Thyroid gland (tissue), 4 donors: ENCODE measurements at regions not wholly inside any gene's neighbourhood (a gene's known extent, or its start where the extent isn't known, plus 50 kb on each side); places are given as distances from the start of the nearest gene placed in this dataset.

ENCODE experiments used
- DNase-seq, 2 donors: peaks; one replicate each; pipeline ENCODE4 v3.0.0-alpha.2; 2019
- H3K27ac ChIP-seq, 3 donors: fragments of 200-600 bp; sonication (generic); 1 replicate in 2 of 3; 2 replicates in 1 of 3; pipeline ENCODE4 v1.5.1; 2016 to 2019; ENCODE audit warnings: mild to moderate bottlenecking in 1 of 3, moderate library complexity in 1 of 3
- H3K27me3 ChIP-seq: fragments of 200-600 bp; sonication (generic); one replicate; pipeline ENCODE4 v1.5.1; 2019
- H3K36me3 ChIP-seq, 2 donors: fragments of 200-600 bp; sonication (generic); one replicate each; pipeline ENCODE4 v1.5.1; 2016 to 2019
- H3K4me1 ChIP-seq, 2 donors: fragments of 200-600 bp; sonication (generic); one replicate each; pipeline ENCODE4 v1.5.1; 2017 to 2019
- H3K4me3 ChIP-seq, 3 donors: fragments of 200-600 bp; sonication (generic); replicated peaks in 1 of 3; 1 replicate in 2 of 3; 2 replicates in 1 of 3; pipeline ENCODE4 v1.5.1; 2016; ENCODE audit warnings: mild to moderate bottlenecking in 1 of 3
- H3K9me3 ChIP-seq: fragments of 200-600 bp; sonication (generic); one replicate; pipeline ENCODE4 v1.5.1; 2017
- POLR2A ChIP-seq, 2 donors: fragments of 450-650 bp; IDR thresholded peaks; one replicate each; pipeline ENCODE4 v1.6.1; 2017; ENCODE audit warnings: antibody characterized with exemption in 2 of 2, mild to moderate bottlenecking in 2 of 2, moderate library complexity in 1 of 2
- WGBS, 2 donors: methylation state at CpG; one replicate each; pipeline ENCODE4 v1.1.5; 2017; 5-methylcytosine and 5-hydroxymethylcytosine counted together
- intact Hi-C: fragments of 100-400 bp; cut with DNase I; formaldehyde crosslinking; loops from one replicate; pipeline ENCODE4 v1.15.1; 2023
- TF ChIP-seq, protein P1 (sequence below), 6 experiments: fragments of 200-600 bp in 3 of 6; fragments of 450-650 bp in 3 of 6; sonication (generic) in 3 of 6; IDR thresholded peaks; one replicate each; pipeline ENCODE4 v1.5.1; 2016 to 2019; ENCODE audit warnings: antibody characterized with exemption in 6 of 6, mild to moderate bottlenecking in 2 of 6, inconsistent platforms in 1 of 6, moderate library complexity in 1 of 6

DNA sequence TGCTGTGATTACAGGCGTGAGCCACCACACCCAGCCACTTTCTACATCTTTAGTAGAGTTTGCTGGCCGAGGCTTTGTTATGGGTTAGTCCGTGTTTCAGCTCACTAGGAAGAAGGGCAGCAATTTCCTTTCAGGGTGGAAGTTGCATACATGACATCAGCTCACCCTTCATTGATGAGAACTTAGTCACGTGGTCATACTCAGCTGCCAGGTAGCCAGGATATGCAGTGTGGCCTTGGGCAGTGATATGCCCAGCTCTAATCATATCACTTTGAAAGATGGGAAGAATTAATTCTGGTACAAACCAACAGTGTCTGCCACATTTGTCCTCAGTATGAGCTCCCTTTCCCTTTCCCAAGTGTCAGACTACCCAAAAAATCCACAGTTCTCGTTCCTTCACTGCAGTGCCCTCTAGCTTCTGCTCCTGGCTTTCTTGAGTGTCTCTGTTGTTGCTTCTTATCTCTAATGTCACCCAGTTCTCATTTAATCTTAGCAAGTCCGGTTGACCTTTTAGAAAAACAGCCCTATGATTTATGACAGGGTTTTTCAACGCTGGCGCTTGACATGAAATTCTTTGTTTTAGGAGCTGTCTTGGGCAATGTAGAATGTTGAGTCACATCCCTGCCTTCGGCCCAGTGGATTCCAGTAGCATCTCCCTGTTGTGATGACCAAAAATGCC lies 108.7 kb upstream of the ITGB1 start:
- no peak for DNase-seq
- H3K27me3 ChIP-seq, result no peaks in the 10 kb centered on the region
- H3K9me3 ChIP-seq, result no peaks in the 10 kb centered on the region
- H3K4me1 ChIP-seq, result no peaks in the 10 kb centered on the region
- no peaks in the 10 kb centered on the region for H3K36me3 ChIP-seq
- intact Hi-C loops, result no loop called here
- WGBS, 2 donors, result 82 to 95% methylated on average over 9 of the region's 9 CpGs
- TF ChIP-seq, protein P1, sequence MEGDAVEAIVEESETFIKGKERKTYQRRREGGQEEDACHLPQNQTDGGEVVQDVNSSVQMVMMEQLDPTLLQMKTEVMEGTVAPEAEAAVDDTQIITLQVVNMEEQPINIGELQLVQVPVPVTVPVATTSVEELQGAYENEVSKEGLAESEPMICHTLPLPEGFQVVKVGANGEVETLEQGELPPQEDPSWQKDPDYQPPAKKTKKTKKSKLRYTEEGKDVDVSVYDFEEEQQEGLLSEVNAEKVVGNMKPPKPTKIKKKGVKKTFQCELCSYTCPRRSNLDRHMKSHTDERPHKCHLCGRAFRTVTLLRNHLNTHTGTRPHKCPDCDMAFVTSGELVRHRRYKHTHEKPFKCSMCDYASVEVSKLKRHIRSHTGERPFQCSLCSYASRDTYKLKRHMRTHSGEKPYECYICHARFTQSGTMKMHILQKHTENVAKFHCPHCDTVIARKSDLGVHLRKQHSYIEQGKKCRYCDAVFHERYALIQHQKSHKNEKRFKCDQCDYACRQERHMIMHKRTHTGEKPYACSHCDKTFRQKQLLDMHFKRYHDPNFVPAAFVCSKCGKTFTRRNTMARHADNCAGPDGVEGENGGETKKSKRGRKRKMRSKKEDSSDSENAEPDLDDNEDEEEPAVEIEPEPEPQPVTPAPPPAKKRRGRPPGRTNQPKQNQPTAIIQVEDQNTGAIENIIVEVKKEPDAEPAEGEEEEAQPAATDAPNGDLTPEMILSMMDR (IDR thresholded peaks at IDR 0.05), result no peak
- no peak for TF ChIP-seq POLR2A (IDR thresholded peaks at IDR 0.05)
- H3K27ac ChIP-seq, result no peak overlapping the region
- H3K4me3 ChIP-seq, result no peak overlapping the region

DNA sequence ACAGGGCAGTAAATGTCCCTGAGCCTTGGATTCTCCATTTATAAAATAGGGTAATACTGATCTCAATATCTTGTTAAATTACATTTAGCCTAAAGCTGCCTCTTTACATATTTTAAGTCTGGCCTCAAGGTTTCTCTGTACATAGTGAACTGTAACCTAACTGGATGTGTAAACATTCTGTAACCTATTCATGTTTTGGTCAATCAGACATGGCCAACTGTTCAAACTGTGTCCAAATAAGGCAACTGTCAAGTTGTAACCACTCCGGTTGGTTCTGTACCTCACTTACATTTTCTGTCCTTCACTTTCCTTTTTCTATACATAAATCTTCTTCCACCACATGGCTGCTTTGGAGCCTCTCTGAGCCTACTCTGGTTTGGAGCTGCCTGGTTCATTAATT lies 107.1 kb upstream of the ITGB1 start:
- WGBS, 2 donors, result 88 to 95% methylated on average over 1 of the region's 1 CpG
- Histone ChIP-seq H3K27me3 (no peaks in the 10 kb centered on the region), H3K27ac (no peak overlapping the region)

DNA sequence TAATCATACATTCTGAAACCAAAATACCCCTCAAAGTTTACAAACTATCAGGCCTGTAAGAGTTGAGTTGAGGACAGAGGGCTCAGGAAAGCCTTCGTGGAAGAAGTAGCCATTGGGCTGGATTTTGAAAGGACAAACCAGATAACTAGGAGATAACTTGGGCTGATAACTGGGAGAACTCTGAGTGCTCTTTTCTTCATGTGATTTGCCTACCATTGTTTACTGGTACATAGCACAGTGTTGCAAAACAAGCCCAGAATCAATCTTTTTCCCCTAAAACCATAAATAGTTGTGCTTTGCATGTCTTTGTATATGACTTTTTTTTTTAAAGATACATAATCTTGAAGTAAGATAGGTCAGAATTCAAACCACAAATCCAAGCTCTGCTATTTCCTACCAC lies 106.7 kb upstream of the ITGB1 start:
- 36 to 86% methylated on average over 1 of the region's 1 CpG for WGBS, 2 donors
- H3K9me3 ChIP-seq, result no peaks in the 10 kb centered on the region
- DNase-seq, result no peak
- H3K4me1 ChIP-seq, result no peaks in the 10 kb centered on the region
- H3K36me3 ChIP-seq, result no peaks in the 10 kb centered on the region
- H3K4me3 ChIP-seq, result no peak overlapping the region
- intact Hi-C loops, result no loop called here
- TF ChIP-seq, protein P1 (IDR thresholded peaks at IDR 0.05), result no peak
- no peak for TF ChIP-seq POLR2A (IDR thresholded peaks at IDR 0.05)
- no peaks in the 10 kb centered on the region for H3K27me3 ChIP-seq
- H3K27ac ChIP-seq, result no peak overlapping the region

More for the DNA sequence above, 107.1 kb upstream of the ITGB1 start:
- intact Hi-C loops, result no loop called here
- H3K9me3 ChIP-seq, result no peaks in the 10 kb centered on the region
- TF ChIP-seq POLR2A (IDR thresholded peaks at IDR 0.05), result no peak
- TF ChIP-seq, protein P1 (IDR thresholded peaks at IDR 0.05), result no peak
- H3K36me3 ChIP-seq, result no peaks in the 10 kb centered on the region
- no peaks in the 10 kb centered on the region for H3K4me1 ChIP-seq
- no peak for DNase-seq
- H3K4me3 ChIP-seq, result no peak overlapping the region

DNA sequence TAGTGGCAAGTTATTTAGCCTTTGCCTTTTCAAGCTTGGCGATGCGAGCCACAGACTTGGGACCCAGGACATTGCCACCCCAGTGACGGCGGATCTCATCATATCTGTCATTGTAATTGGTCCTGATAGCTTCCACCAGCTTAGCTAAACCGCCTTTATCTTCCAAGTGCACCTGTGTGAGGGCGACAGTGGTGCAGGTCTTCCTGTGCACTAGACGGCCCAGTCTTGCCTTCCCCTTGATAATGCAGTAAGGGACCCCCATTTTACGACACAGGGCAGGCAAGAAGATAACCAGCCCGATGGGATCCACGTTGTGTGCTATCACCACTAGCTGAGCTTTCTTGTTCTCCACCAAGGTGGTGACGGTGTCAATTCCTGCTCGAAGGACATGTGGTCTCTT lies 99.6 kb upstream of the ITGB1 start:
- H3K9me3 ChIP-seq, result no peaks in the 10 kb centered on the region
- no peak for TF ChIP-seq POLR2A (IDR thresholded peaks at IDR 0.05)
- TF ChIP-seq, protein P1 (IDR thresholded peaks at IDR 0.05), result no peak
- 94 to 97% methylated on average over 12 of the region's 12 CpGs for WGBS, 2 donors
- no peaks in the 10 kb centered on the region for H3K27me3 ChIP-seq
- intact Hi-C loops, result no loop called here
- no peaks in the 10 kb centered on the region for H3K36me3 ChIP-seq
- H3K27ac ChIP-seq, result no peak overlapping the region
- H3K4me3 ChIP-seq, result no peak overlapping the region
- no peaks in the 10 kb centered on the region for H3K4me1 ChIP-seq
- no peak for DNase-seq

DNA sequence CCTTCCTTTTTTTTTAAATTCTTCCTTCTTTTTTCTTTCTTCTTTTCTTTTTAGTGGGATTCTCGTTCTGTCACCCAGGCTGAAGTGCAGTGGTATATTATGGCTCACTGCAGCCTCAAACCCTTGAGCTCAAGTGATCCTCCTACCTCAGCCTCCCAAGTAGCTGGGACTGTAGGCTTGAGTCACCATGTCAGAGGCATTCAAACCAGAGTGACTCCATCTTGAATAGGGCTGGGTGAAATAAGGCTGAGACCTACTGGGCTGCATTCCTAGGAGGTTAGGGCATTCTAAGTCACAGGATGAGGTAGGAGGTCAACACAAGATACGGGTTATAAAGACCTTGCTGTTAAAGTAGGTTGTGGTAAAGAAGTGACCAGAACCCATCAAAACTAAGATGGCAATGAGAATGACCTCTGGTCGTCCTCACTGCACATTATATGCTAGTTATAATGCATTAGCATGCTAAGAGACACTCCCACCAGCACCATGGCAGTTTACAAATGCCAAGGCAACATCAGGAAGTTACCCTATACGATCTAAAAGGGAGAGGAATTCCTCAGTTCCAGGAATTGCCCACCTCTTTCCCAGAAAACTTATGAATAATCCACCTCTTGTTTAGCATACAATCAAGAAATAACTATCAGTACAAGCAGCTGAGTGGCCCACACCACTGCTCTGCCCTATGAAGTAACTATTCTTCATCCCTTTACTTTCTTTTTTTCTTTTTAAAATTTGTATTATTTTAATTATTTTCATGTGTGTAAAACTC lies 99.0 kb upstream of the ITGB1 start:
- Histone ChIP-seq H3K27ac (no peak overlapping the region), H3K9me3 (no peaks in the 10 kb centered on the region), H3K4me3 (no peak overlapping the region), H3K36me3 (no peaks in the 10 kb centered on the region), H3K27me3 (no peaks in the 10 kb centered on the region), H3K4me1 (no peaks in the 10 kb centered on the region)
- TF ChIP-seq, protein P1 (IDR thresholded peaks at IDR 0.05), result no peak
- no peak for TF ChIP-seq POLR2A (IDR thresholded peaks at IDR 0.05)
- DNase-seq, result no peak
- intact Hi-C loops, result no loop called here
- WGBS, 2 donors, result 82 to 92% methylated on average over 4 of the region's 4 CpGs
